D341Med (cell line): ENCODE measurements at regions not wholly inside any gene's neighbourhood (a gene's known extent, or its start where the extent isn't known, plus 50 kb on each side); places are given as distances from the start of the nearest gene placed in this dataset.
"Not testable (repeated sequence)": the region's sequence is repeated elsewhere in the genome, so short reads cannot be mapped to it uniquely, and the experiment has no call there.

Experiments used
- DNase-seq: peaks from one replicate; pipeline ENCODE4 v3.0.0; 2012; ENCODE audit warnings: low spot score

GRCh38 chr1:239106689-239107088 is 279.7 kb upstream of the CHRM3 start:
- not testable (repeated sequence) for DNase-seq

- no peak for DNase-seq
Observed at GRCh38 chr1:239098400-239099037, 287.8 kb upstream of the CHRM3 start.

- DNase-seq, result no peak
Observed at GRCh38 chr1:239091537-239091936, 294.8 kb upstream of the CHRM3 start.

GRCh38 chr1:239084459-239085080 is 301.8 kb upstream of the CHRM3 start:
- no peak for DNase-seq

- not testable (repeated sequence) for DNase-seq
Observed at GRCh38 chr1:239081947-239082346, 304.4 kb upstream of the CHRM3 start.

- no peak for DNase-seq
Observed at GRCh38 chr1:239067480-239067879, 318.9 kb upstream of the CHRM3 start.

GRCh38 chr1:239067058-239067457 is 319.3 kb upstream of the CHRM3 start:
- DNase-seq, result no peak

GRCh38 chr1:239061770-239062169 is 324.6 kb upstream of the CHRM3 start:
- DNase-seq, result no peak

- no peak for DNase-seq
Observed at GRCh38 chr1:239058190-239058589, 328.2 kb upstream of the CHRM3 start.

- DNase-seq, result no peak
Observed at GRCh38 chr1:239056940-239057339, 329.4 kb upstream of the CHRM3 start.

- DNase-seq, result no peak
Observed at GRCh38 chr1:239053279-239053678, 333.1 kb upstream of the CHRM3 start.

- no peak for DNase-seq
Observed at GRCh38 chr1:239049571-239049970, 336.8 kb upstream of the CHRM3 start.

- DNase-seq, result no peak
Observed at GRCh38 chr1:239044829-239045228, 341.5 kb upstream of the CHRM3 start.

- no peak for DNase-seq
Observed at GRCh38 chr1:239040523-239040922, 345.8 kb upstream of the CHRM3 start.

GRCh38 chr1:239031310-239031709 is 355.1 kb upstream of the CHRM3 start:
- DNase-seq, result no peak

GRCh38 chr1:239025997-239026694 is 360.2 kb upstream of the CHRM3 start:
- DNase-seq, result no peak

- no peak for DNase-seq
Observed at GRCh38 chr1:239025223-239025622, 361.1 kb upstream of the CHRM3 start.

GRCh38 chr1:239023732-239024360 is 362.5 kb upstream of the CHRM3 start:
- no peak for DNase-seq

- no peak for DNase-seq
Observed at GRCh38 chr1:239016337-239016736, 370.0 kb upstream of the CHRM3 start.

GRCh38 chr1:239011382-239011781 is 375.0 kb upstream of the CHRM3 start:
- DNase-seq, result peak; percentile 58

- DNase-seq, result no peak
Observed at GRCh38 chr1:239008568-239008967, 377.8 kb upstream of the CHRM3 start.

- DNase-seq, result no peak
Observed at GRCh38 chr1:239006276-239006675, 380.1 kb upstream of the CHRM3 start.

GRCh38 chr1:238999944-239000343 is 386.4 kb upstream of the CHRM3 start:
- no peak for DNase-seq
